ENCODE measurements at regions not wholly inside any gene's neighbourhood (a gene's known extent, or its start where the extent isn't known, plus 50 kb on each side); places are given as distances from the start of the nearest gene placed in this dataset.

DNA sequence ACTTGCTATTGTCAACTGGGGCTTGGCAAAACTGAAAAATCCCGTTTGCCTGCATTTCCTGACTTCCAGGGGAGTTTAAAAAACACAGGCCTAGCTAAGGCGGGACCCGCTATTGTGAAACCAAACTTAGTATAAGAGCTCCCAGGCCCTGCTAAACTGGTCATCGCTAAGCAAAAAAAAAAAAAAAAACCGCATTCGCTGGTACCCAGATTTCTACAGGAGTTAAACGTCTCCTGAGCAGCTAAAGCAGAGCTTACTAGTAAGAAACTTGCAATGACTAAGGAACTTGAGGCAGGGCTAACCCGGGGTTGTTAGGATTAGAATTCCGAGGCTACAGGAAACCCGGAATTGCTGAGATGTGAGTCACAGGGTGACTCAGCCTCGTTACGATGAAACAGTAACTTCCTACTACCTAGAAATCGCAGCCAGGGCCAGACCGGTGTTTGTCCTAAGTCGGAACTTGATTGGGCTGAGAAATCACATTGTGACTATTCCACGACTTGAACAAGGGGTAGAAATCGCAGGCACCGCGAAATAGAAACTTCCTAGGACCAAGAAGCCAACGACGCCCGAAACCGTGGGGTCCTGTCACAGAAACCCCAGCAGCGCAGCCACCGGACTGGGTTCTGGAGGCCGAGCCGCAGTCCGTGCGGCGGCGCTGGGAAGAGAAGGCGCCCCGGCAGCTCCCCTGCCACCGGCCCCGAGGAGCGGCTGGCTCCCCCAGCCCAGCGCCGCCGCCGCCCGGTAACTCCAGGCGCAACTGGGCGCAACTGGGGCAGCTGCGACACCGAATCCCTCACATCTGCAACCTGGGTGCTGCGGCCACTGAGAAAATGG is 89.4 kb downstream of the ANXA2R start:
- Histone ChIP-seq H4K5ac (ENCODE audit: insufficient read length, low read depth, low read length) (peak overlapping the region; percentile 6), H2BK120ac (replicated peaks; ENCODE audit: low read depth, low read length) (no peak overlapping the region), H3K27me3 (replicated peaks in 1 of 4; ENCODE audit: control insufficient read depth in 3 of 4, extremely low read depth in 1 of 4, insufficient read depth in 3 of 4, low read length in 3 of 4) (no peaks in the 10 kb centered on the region), H2BK20ac (ENCODE audit: low read length) (no peak overlapping the region), H3K4me3 (ENCODE audit: extremely low read depth in 1 of 4, insufficient read depth in 2 of 4, low read depth in 3 of 4, low read length in 4 of 4) (no peak overlapping the region), H4K91ac (replicated peaks; ENCODE audit: insufficient read length, low read length) (no peak overlapping the region), H3K36me3 (ENCODE audit: control insufficient read depth in 2 of 4, insufficient read depth in 4 of 4, low read length in 3 of 4) (peaks cover 0 to 4% (median 1%) of the 10 kb centered on the region in 4 experiments; a peak in 2 of 8 replicates), H3K56ac (replicated peaks; ENCODE audit: insufficient read length, low read depth, low read length) (no peak overlapping the region), H3K4ac (replicated peaks; ENCODE audit: insufficient read length, low read depth, low read length) (peak overlapping the region; percentile 25), H3K18ac (ENCODE audit: extremely low read depth, low read length) (0 out of 2 replicates have a peak overlapping the region, but pooled peaks have one; percentile 19), H4K20me1 (replicated peaks in 1 of 2; ENCODE audit: control insufficient read depth in 1 of 2, insufficient read depth in 2 of 2, low read length in 2 of 2) (no peaks in the 10 kb centered on the region), H3K9me3 (ENCODE audit: insufficient read depth in 2 of 2, low read depth in 1 of 2, low read length in 1 of 2) (peaks cover 20 to 29% of the 10 kb centered on the region in 2 experiments), H4K8ac (ENCODE audit: extremely low read depth, insufficient read depth, low read length) (peak overlapping the region; percentile 3; the same call in 1 of the 2 replicates), H3K23me2 (ENCODE audit: low read depth, low read length) (no peaks in the 10 kb centered on the region), H2BK5ac (ENCODE audit: low read depth, low read length) (peak overlapping the region; percentile 24; the same call in 1 of the 2 replicates), H3K79me1 (ENCODE audit: low read depth, low read length) (no peaks in the 10 kb centered on the region), H3K27ac (ENCODE audit: low read depth, low read length) (peak overlapping the region; percentile 45; the same call in 1 of the 2 replicates), H3K14ac (ENCODE audit: insufficient read length) (no peak overlapping the region), H2AK5ac (ENCODE audit: low read depth, low read length) (no peak overlapping the region), H2BK12ac (ENCODE audit: low read depth, low read length) (0 out of 2 replicates have a peak overlapping the region, but pooled peaks have one; percentile 39), H3K4me2 (ENCODE audit: insufficient read depth in 1 of 2, low read depth in 2 of 2, low read length in 2 of 2) (peak overlapping the region; percentile 22 to 47; a peak in 2 of 4 replicates), H3K79me2 (ENCODE audit: control insufficient read depth in 1 of 2, insufficient read depth in 2 of 2, low read length in 2 of 2) (no peaks in the 10 kb centered on the region), H3K9ac (replicated peaks in 1 of 4; ENCODE audit: extremely low read depth in 1 of 4, low read depth in 3 of 4, low read length in 3 of 4) (no peak overlapping the region; a peak in 1 of 7 replicates), H2BK15ac (ENCODE audit: low read length) (no peak overlapping the region), H2AFZ (ENCODE audit: low read length) (peak overlapping the region; percentile 8; the same call in 1 of the 2 replicates), H3K23ac (ENCODE audit: insufficient read length) (no peak overlapping the region), H3K4me1 (replicated peaks in 1 of 4; ENCODE audit: control insufficient read depth in 3 of 4, insufficient read depth in 4 of 4, low read length in 3 of 4) (peaks cover 0 to 3% (median 0%) of the 10 kb centered on the region in 4 experiments; a peak in 2 of 7 replicates)
- no peak for FAIRE-seq
- no peak for DNase-seq (ENCODE audit: low read depth in 1 of 2, low spot score in 2 of 2)
- CTCF ChIA-PET (ENCODE audit: partially characterized antibody) = interaction anchor here (0.9 kb wide), 1 partner anchor 20 kb away, joined by 6 read pairs; no protein-coding TSS in a partner anchor
- 90% methylated on average over 40 of the region's 46 CpGs; no CpG with 5 or more reads in 1 of the 2 experiments for WGBS, 2 experiments (ENCODE audit: extremely low coverage in 1 of 2, insufficient coverage in 1 of 2, insufficient read length in 1 of 2, insufficient replicate concordance in 2 of 2, low coverage in 1 of 2, low lambda C conversion rate in 2 of 2, missing lambda C conversion rate in 1 of 2)
- TF ChIP-seq MAFK (IDR thresholded peaks at IDR 0.05; ENCODE audit: low read depth, low read length) = peak; percentile 54; the same call in 1 of the 2 replicates
- TF ChIP-seq TEAD4 (IDR thresholded peaks at IDR 0.05; ENCODE audit: low read depth, low read length) = peak; percentile 71
- peak; percentile 49; the same call in 1 of the 2 replicates for TF ChIP-seq RBBP5 (IDR thresholded peaks at IDR 0.05; ENCODE audit: borderline replicate concordance, low read depth, low read length)
- TF ChIP-seq, protein P1, sequence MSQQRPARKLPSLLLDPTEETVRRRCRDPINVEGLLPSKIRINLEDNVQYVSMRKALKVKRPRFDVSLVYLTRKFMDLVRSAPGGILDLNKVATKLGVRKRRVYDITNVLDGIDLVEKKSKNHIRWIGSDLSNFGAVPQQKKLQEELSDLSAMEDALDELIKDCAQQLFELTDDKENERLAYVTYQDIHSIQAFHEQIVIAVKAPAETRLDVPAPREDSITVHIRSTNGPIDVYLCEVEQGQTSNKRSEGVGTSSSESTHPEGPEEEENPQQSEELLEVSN (IDR thresholded peaks at IDR 0.05) = peak; percentile 14; the same call in 1 of the 2 replicates
- TF ChIP-seq EZH2 (IDR thresholded peaks at IDR 0.05; ENCODE audit: low read depth, low read length, severe bottlenecking) = no peak
- peak; percentile 88 for TF ChIP-seq BACH1 (IDR thresholded peaks at IDR 0.05; ENCODE audit: low read length)
- peak; percentile 97 for TF ChIP-seq JUND (IDR thresholded peaks at IDR 0.05; ENCODE audit: low read length)
- TF ChIP-seq JUN (IDR thresholded peaks at IDR 0.05; ENCODE audit: low read depth, low read length) = peak; percentile 79
- no peak for TF ChIP-seq CHD2 (IDR thresholded peaks at IDR 0.05; ENCODE audit: low read length)
- peak; percentile 75 for TF ChIP-seq ASH2L (IDR thresholded peaks at IDR 0.05; ENCODE audit: low read length)
- POLR2A ChIA-PET (ENCODE audit: partially characterized antibody) = interaction anchor here (0.6 to 1.1 kb wide), 2 partner anchors 12 to 554 kb away, joined by 3 to 4 read pairs; no protein-coding TSS in a partner anchor
